Left ventricle myocardium inferior (tissue), 1 donor: ENCODE measurements at regions not wholly inside any gene's neighbourhood (a gene's known extent, or its start where the extent isn't known, plus 50 kb on each side); places are given as distances from the start of the nearest gene placed in this dataset.

ENCODE experiments used
- DNase-seq: peaks from one replicate; pipeline ENCODE4 v3.0.0-alpha.2; 2020
- H3K27ac ChIP-seq: fragments of 200-600 bp; replicated peaks from 2 replicates; pipeline ENCODE4 v1.8.0; 2021
- H3K27me3 ChIP-seq: fragments of 200-600 bp; 2 replicates; pipeline ENCODE4 v1.8.0; 2021; ENCODE audit warnings: low read depth
- H3K36me3 ChIP-seq: fragments of 200-600 bp; 2 replicates; pipeline ENCODE4 v1.8.0; 2021
- H3K4me1 ChIP-seq: fragments of 200-600 bp; 2 replicates; pipeline ENCODE4 v1.8.0; 2021
- H3K4me3 ChIP-seq: fragments of 200-600 bp; 2 replicates; pipeline ENCODE4 v1.8.0; 2021; ENCODE audit warnings: mild to moderate bottlenecking, moderate library complexity
- H3K9me3 ChIP-seq: fragments of 200-600 bp; replicated peaks from 2 replicates; pipeline ENCODE4 v1.8.0; 2021
- CTCF ChIP-seq: fragments of 200-600 bp; IDR thresholded peaks from 2 replicates; pipeline ENCODE4 v1.8.0; 2021; ENCODE audit warnings: antibody characterized with exemption, mild to moderate bottlenecking, borderline replicate concordance
- intact Hi-C: fragments of 100-400 bp; cut with micrococcal nuclease; formaldehyde crosslinking; loops from one replicate; pipeline ENCODE4 v1.11.0; 2022
- donor health status: DM: no; HTN: yes; CAD: no; lungs with severe emphysema.

GRCh38 chr4:1574601-1575417 is 109.3 kb downstream of the FAM53A start:
- H3K9me3 ChIP-seq: no peaks in the 10 kb centered on the region
- H3K27ac ChIP-seq: no peak overlapping the region
- H3K4me1 ChIP-seq: peaks cover 18% of the 10 kb centered on the region
- no peaks in the 10 kb centered on the region for H3K36me3 ChIP-seq
- intact Hi-C loops: no loop called here
- no peak overlapping the region for H3K4me3 ChIP-seq
- H3K27me3 ChIP-seq: peaks cover 13% of the 10 kb centered on the region
- DNase-seq: no peak
- TF ChIP-seq CTCF: no peak

DNA sequence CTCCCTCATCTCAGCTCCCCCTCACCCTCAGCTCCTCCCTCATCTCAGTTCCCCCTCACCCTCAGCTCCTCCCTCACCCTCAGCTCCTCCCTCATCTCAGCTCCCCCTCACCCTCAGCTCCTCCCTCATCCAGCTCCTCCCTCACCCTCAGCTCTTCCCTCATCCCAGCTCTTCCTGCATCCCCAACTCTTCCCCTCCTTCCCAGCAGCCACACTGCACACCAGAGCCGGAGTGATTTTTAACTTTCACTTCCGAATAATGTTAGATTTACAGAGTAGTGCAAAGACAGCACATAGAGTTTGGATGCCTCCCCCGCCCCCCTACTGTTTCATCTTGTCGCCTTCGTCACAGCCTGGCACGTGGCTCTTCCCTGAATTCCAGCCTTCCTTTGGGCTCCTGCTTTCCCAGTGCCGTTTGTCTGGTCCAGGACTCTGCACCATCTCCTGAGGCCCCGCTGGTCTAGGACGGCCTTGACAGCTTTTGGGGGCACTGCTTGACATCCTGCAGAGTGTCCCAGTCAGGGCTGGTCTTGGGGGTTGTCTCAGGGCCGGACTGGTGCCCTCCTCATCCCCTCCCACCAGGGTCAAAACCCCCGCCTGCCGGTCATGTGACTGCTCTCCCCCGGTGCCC is 110.2 kb downstream of the FAM53A start:
- Histone ChIP-seq H3K27ac (no peak overlapping the region), H3K36me3 (no peaks in the 10 kb centered on the region), H3K4me3 (no peak overlapping the region), H3K27me3 (peaks cover 14% of the 10 kb centered on the region), H3K4me1 (peaks cover 10% of the 10 kb centered on the region), H3K9me3 (no peaks in the 10 kb centered on the region)
- no peak for DNase-seq
- intact Hi-C loops: no loop called here
- no peak for TF ChIP-seq CTCF

- Histone ChIP-seq H3K4me3 (no peak overlapping the region), H3K9me3 (no peaks in the 10 kb centered on the region), H3K36me3 (no peaks in the 10 kb centered on the region), H3K27ac (no peak overlapping the region), H3K4me1 (peaks cover 3% of the 10 kb centered on the region), H3K27me3 (peaks cover 19% of the 10 kb centered on the region)
- no peak for DNase-seq
- TF ChIP-seq CTCF: no peak
- intact Hi-C loops: no loop called here
Measured at GRCh38 chr4:1572964-1573720, 111.0 kb downstream of the FAM53A start.

DNA sequence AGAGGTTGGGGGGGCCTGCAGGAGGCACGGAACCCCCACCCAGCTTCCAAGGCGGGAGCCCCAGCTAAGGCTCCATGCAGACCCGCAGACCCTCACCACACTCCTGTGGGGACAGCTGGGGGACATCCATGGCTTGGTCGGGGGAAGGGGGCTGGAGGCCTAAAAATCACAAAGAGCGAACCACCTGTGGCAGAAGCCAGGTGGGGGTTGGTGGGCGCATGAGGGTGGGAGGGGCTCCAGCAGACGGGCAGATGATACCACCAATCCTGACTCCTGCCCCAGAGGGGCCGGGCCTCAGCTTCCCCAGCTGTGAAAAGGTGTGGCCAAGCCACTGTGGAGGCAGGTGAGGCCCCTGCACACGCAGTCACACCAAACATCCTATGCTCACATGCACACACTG is 111.6 kb downstream of the FAM53A start:
- DNase-seq: no peak
- H3K36me3 ChIP-seq: no peaks in the 10 kb centered on the region
- peaks cover 25% of the 10 kb centered on the region for H3K27me3 ChIP-seq
- H3K27ac ChIP-seq: no peak overlapping the region
- H3K9me3 ChIP-seq: no peaks in the 10 kb centered on the region
- no peak for TF ChIP-seq CTCF
- no peaks in the 10 kb centered on the region for H3K4me1 ChIP-seq
- H3K4me3 ChIP-seq: no peak overlapping the region
- intact Hi-C loops: no loop called here

- Histone ChIP-seq H3K9me3 (no peaks in the 10 kb centered on the region), H3K36me3 (no peaks in the 10 kb centered on the region), H3K4me3 (no peak overlapping the region), H3K27ac (no peak overlapping the region), H3K4me1 (no peaks in the 10 kb centered on the region), H3K27me3 (peaks cover 31% of the 10 kb centered on the region)
- no peak for DNase-seq
- TF ChIP-seq CTCF: no peak
- intact Hi-C loops: no loop called here
Measured at GRCh38 chr4:1572010-1572385, 112.1 kb downstream of the FAM53A start.
